PC-3 (cell line): ENCODE measurements at regions not wholly inside any gene's neighbourhood (a gene's known extent, or its start where the extent isn't known, plus 50 kb on each side); places are given as distances from the start of the nearest gene placed in this dataset.

Experiments
- EZH2 ChIP-seq: fragments of 300-600 bp; sonication (generic); IDR thresholded peaks from one replicate; pipeline ENCODE4 v1.6.1; 2017; ENCODE audit warnings: antibody characterized with exemption, mild to moderate bottlenecking, low read length; ENCODE audit not compliant: unreplicated experiment
- EZH2phosphoT487 ChIP-seq: fragments of 300-600 bp; sonication (generic); IDR thresholded peaks from 2 replicates; pipeline ENCODE4 v1.6.1; 2018; ENCODE audit warnings: mild to moderate bottlenecking, antibody characterized with exemption, low read length, borderline replicate concordance
- TF ChIP-seq, protein P1 (sequence below): fragments of 300-600 bp; sonication (generic); conservative IDR thresholded peaks from 2 replicates; pipeline ENCODE4 v1.5.1; 2017; ENCODE audit warnings: antibody characterized with exemption, low read depth, mild to moderate bottlenecking, low read length

DNA sequence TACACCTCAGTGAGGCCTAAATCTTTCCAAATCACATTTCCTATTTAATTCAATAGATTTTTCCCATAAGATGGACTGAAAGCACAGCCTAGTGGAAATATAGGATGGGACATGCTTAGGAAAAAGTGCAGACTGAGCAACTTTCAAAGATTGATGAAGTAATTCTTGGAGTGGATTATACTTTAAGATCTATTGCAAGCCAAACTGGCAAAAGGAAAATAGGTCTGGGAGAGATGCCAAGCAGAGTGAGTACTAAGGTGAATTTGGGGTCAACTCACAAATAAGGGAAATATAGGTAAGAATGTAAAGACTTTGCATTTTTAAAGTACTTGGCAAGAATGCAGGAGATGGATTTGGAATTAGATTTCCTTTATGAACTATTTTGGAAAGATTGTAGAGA is 170.2 kb upstream of the FOXG1 start:
- TF ChIP-seq, protein P1, sequence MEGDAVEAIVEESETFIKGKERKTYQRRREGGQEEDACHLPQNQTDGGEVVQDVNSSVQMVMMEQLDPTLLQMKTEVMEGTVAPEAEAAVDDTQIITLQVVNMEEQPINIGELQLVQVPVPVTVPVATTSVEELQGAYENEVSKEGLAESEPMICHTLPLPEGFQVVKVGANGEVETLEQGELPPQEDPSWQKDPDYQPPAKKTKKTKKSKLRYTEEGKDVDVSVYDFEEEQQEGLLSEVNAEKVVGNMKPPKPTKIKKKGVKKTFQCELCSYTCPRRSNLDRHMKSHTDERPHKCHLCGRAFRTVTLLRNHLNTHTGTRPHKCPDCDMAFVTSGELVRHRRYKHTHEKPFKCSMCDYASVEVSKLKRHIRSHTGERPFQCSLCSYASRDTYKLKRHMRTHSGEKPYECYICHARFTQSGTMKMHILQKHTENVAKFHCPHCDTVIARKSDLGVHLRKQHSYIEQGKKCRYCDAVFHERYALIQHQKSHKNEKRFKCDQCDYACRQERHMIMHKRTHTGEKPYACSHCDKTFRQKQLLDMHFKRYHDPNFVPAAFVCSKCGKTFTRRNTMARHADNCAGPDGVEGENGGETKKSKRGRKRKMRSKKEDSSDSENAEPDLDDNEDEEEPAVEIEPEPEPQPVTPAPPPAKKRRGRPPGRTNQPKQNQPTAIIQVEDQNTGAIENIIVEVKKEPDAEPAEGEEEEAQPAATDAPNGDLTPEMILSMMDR = peak; percentile 72
- TF ChIP-seq EZH2phosphoT487 (no peak), EZH2 (no peak)
